HG02885 (cell line): ENCODE measurements at regions not wholly inside any gene's neighbourhood (a gene's known extent, or its start where the extent isn't known, plus 50 kb on each side); places are given as distances from the start of the nearest gene placed in this dataset.
"Not testable (repeated sequence)": the region's sequence is repeated elsewhere in the genome, so short reads cannot be mapped to it uniquely, and the experiment has no call there.

Experiments used
- ATAC-seq: cut with Tn5 transposase; IDR thresholded peaks from one replicate; pipeline ENCODE4 v1.9.1; 2021; ENCODE audit warnings: mild to moderate bottlenecking; ENCODE audit not compliant: unreplicated experiment, poor library complexity

DNA sequence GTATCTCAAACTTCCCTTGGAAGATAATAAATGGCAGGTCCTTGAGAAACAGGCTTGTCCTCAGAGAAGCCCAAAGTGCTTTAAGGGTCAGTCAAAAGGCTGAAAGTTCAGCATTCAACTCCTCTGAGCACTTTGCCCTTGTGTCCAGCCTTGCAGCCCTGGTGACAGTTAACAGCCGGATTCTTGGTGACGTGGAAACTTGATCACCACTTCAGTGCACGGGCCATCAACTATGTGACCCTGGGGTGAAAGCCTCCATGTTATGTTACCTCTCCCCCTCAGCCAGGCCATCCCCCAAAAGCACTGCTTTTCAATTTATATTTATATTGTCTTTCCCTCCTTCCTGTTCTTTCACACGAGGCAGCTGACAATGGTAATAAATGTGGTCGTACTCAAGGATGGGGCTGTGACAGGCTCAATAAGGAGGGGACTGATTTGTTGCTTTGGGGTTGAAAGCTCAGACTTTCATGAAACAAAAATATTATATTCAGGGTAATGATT lies 164.0 kb upstream of the NRP1 start:
- no peak for ATAC-seq

- ATAC-seq: no peak
Measured at GRCh38 chr10:33497338-33497737, 162.9 kb upstream of the NRP1 start.

DNA sequence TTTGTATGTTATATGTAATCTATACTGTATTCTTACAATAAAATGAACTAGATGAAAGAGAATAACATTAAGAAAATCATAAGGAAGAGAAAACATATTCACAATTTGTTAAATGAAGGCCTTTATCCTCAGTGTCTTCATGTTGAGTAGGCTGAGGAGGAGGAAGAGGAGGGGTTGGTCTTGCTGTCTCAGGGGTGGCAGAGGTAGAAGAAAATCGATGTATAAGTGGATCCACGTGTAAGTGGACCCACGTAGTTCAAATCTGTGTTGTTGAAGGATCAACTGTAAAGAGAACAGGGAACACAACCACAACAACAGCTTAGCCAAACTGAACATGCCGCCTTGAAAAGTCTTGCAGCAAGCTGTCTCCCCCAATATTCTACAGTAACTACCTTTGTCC lies 161.6 kb upstream of the NRP1 start:
- no peak for ATAC-seq

DNA sequence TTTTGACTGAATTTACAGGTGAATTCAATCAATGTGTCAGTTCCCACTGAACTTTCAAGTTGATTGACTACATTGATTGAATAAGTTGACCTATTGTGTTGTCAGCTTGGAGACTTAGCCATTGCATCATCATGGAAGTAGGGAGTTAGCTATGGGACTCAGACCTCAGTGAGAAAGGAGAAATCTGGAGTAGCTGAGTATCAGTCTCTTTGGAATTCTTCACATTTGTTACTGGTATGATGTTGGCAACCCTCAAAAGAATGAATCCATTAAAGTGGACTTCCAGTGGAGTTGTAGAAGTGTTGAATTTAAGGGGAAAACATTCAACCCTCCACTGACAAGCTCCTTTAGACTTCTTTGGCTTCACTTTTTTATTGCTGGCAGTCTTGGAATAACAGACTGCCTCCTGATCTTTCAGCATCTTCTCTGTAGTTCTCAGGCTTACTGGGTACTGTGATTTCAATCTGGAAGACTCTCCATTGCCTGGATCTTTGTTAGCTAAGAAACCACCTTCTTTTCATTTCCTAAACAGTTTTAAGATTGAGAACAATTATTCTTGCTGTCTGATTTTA lies 160.3 kb upstream of the NRP1 start:
- no peak for ATAC-seq

DNA sequence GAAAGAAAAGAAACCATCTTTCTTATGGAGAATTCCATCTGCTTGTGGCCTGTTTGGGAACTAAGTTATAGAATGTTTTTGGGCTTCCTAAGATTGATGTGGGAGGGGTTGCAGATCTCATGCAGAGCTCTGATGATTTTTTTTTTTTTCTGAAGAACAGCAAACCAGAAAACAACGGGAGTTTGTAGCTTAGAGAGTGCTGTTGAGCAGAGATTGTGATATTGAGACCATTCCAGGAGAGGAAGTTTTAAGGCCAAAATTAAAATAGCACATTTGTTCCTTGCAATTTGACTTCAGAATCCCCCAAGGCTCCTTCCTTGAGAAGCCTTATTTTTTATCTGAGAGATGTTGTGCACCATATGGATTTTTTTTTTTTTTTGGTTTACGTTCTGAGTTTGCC lies 159.5 kb upstream of the NRP1 start:
- no peak for ATAC-seq

GRCh38 chr10:33493497-33493896 lies 159.0 kb upstream of the NRP1 start:
- no peak for ATAC-seq

DNA sequence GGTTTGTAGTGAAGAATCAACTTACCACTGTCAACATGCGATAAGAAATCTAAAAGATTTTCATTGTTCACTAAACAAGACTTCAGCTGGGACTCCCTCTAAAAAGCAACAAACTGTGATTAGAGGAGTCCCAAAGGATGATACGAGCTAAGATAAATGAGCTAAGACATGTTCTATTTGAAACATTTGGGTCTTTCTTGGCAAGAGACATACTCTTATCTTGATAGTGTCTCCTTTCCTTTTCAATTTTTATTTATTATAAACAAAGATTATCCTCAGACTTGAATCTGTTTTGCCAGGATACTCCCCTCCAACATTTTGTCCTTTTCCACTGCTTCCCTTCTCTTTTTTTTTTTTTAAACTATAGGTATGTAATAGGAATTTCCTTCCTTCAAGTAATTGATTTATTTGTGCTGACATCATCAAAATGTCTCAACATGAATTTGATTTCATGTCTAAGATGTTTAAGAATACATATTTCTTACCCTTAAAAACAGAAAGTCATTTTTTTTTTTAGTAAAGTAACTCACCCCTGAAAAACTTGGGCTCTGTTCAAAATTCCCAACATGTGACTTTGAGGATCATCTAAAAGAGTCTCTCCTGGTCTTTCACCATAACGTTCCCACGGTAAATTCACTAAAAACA lies 158.4 kb upstream of the NRP1 start:
- no peak for ATAC-seq

GRCh38 chr10:33489501-33490176 lies 155.2 kb upstream of the NRP1 start:
- no peak for ATAC-seq

DNA sequence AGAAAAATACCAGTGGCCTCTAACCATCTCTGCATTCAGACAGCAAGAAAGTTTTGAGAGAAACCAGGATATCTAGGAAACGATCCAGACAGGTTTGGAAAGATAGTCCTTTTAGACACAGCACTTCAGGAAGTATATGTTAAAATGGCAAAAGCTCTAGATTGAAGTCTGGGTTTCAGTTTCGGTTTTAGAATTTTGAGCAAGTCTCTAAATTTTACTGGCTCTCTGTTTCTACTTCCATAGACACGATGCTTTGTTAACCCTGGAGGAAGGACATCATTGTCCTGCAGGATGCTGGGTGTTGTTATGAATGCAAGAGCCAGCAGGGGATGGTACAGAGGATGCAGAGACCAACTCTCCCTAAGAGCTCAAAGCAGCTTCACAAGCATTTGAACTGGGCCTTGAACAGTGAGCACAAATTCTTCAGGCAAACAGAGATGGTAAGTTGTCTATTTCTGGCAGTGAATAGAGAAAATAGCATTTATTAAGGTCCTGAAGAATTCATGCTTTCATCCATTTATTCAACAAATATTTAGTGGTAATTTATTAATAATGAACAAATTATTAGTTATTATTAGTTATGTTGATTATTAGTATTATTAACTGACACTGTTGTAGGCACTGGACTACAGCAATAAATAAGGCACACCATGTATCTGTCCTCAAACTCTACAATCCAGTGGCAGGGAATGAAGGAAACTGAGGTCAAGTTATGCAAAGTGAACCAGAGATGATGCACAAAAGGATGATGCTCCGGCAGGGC lies 152.7 kb upstream of the NRP1 start:
- ATAC-seq: no peak

- ATAC-seq: no peak
Measured at GRCh38 chr10:33485276-33485675, 150.8 kb upstream of the NRP1 start.

DNA sequence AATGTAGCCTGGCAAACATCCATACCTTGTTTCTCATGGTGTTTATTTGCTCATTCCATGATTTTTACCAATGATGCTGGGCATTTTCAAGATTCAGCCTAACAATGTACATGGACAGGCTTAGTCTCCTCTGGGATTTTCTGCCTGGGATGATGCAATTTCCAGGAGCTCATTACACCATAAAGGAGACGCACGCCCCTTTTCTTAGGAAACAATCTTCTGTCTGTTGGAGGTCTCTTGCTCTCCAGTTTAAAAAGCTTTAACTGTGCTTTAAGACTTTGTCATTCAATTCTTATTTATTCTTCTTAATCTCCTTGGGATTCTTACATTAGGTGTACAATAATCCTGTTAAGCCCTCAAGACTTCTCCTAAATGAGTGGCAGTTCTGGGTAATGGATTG lies 150.3 kb upstream of the NRP1 start:
- no peak for ATAC-seq

DNA sequence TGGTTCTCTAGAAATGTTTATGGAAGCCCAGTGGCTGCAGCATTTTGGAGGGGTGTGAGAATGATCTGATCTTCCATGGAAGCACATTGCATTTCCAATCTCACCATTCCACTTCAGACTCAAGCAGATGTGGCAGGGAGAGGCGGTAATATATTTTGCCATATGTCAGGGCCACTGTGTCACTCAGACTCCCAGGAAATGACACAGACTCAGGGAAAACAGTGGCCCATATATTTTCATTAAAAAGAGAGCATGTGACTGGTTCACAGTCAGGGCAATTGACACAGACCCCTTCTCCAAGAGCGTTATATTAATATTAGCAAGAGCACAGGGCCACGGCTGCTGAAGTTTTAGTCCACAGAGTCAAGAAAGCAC lies 149.3 kb upstream of the NRP1 start:
- no peak for ATAC-seq

- ATAC-seq: no peak
Measured at GRCh38 chr10:33483124-33483815, 148.8 kb upstream of the NRP1 start.

- no peak for ATAC-seq
Measured at GRCh38 chr10:33482486-33482885, 148.0 kb upstream of the NRP1 start.

GRCh38 chr10:33481184-33481583 lies 146.7 kb upstream of the NRP1 start:
- ATAC-seq: no peak

- not testable (repeated sequence) for ATAC-seq
Measured at GRCh38 chr10:33480417-33480816, 145.9 kb upstream of the NRP1 start.

GRCh38 chr10:33478675-33479125 lies 144.2 kb upstream of the NRP1 start:
- no peak for ATAC-seq

DNA sequence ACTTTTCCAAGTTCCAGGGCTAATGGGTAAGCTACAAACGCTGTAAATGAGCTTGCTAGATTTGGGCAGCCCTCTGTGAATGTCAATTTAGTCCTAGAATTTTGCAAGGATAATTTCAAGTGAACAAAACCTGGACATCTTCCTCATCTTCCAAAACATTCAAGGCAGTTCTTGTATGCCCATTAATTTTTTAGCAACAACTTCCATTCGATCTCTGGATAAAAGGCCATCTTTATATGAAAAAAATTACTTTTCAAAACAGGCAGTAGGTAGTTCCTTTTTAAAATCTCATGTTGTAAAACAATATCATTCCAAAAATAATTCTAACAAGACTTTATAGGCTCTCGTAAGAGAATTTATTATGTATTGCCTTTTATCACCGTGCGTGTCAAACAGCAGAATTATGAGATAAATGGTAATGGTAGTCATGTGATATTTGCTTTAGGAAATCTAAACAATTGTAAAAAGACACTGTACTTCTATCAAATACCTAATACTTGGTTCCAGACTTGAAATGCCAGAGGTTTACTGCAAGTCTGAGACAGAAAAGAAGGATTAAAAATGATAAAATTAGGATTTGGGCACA lies 143.7 kb upstream of the NRP1 start:
- no peak for ATAC-seq

DNA sequence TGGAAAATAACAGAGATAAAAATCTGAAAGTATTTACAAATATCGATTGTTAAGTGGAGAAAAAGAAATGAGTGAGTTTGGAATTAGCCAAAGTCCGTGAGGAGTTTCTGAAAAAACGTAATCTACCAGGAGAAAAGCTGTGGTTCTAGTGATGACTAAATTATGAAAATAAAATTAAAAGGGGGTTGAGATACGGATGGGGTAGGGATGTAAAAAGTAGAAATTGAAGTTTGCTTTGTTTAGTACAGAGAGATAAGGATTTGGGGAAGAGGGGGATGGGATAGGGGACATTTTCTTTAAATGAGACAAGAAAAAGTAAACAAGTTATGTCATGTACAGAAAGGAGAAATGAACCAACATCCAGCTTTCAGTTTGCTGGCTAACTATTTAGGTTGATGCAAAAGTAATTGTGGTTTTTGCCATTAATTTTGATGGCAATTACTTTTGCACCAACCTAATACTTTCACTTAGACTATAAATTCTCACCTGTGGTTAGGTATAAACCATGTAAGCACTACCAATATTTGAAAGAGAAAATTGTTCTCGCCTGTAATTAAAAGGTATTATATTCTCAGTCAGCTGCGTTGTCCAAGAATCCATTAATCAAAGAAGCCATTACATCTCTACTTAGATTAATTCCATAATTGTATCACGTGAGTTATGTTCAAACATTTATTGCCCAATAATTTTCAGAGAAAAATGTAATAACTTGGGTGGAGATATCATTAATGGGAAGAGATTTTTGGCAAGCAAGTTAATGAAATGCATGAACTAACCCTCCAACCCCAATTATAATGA lies 143.0 kb upstream of the NRP1 start:
- no peak for ATAC-seq
